ENCODE measurements at regions not wholly inside any gene's neighbourhood (a gene's known extent, or its start where the extent isn't known, plus 50 kb on each side); places are given as distances from the start of the nearest gene placed in this dataset.
"Not testable (repeated sequence)": the region's sequence is repeated elsewhere in the genome, so short reads cannot be mapped to it uniquely, and the experiment has no call there.

DNA sequence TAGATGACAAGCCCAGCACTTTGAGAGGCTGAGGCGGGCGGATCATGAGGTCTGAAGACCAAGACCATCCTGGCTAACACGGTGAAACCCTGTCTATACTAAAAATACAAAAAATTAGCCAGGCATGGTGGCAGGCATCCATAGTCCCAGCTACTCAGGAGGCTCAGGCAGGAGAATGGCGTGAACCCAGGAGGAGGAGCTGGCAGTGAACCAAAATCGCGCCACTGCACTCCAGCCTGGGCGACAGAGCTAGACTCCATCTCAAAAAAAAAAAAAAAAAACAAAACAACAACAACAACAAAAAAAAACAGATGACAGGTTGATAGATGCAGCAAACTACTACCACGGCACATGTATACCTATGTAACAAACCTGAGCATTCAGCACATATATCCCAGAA lies 89.3 kb upstream of the CYLC2 start:
- TF ChIP-seq CTCF (IDR thresholded peaks at IDR 0.05; ENCODE audit: low read depth, low read length, poor library complexity, severe bottlenecking); EZH2phosphoT487 (IDR thresholded peaks at IDR 0.05; ENCODE audit: borderline replicate concordance, low read length): not testable (repeated sequence)

All from DOHH2 (cell line).